HUDEP-2 (cell line): ENCODE measurements at regions not wholly inside any gene's neighbourhood (a gene's known extent, or its start where the extent isn't known, plus 50 kb on each side); places are given as distances from the start of the nearest gene placed in this dataset.
"Not testable (repeated sequence)": the region's sequence is repeated elsewhere in the genome, so short reads cannot be mapped to it uniquely, and the experiment has no call there.

Experiments used
- DNase-seq, 76 experiments: peaks; one replicate each; lab custom pipeline; 2025; ENCODE audit not compliant: unreplicated experiment in 76 of 76; lab: John Stamatoyannopoulos, UW

GRCh38 chr16:13448346-13448745, 471.6 kb upstream of the ERCC4 start:
- DNase-seq, result no peak

- DNase-seq, result peak in 4 of 76 experiments; percentile 3 to 26 (median 6)
These were observed 466.6 kb upstream of the ERCC4 start for GRCh38 chr16:13453325-13453724.

GRCh38 chr16:13453938-13454553, 465.9 kb upstream of the ERCC4 start:
- peak in 17 of 76 experiments; percentile 0 to 25 (median 10) for DNase-seq

- DNase-seq, result no peak
These were observed 456.3 kb upstream of the ERCC4 start for GRCh38 chr16:13463619-13464018.

GRCh38 chr16:13471036-13471435, 448.9 kb upstream of the ERCC4 start:
- no peak for DNase-seq

- no peak for DNase-seq
These were observed 441.0 kb upstream of the ERCC4 start for GRCh38 chr16:13478991-13479390.

- no peak for DNase-seq
These were observed 440.4 kb upstream of the ERCC4 start for GRCh38 chr16:13479549-13479948.

GRCh38 chr16:13480801-13481200, 439.2 kb upstream of the ERCC4 start:
- no peak for DNase-seq

- no peak for DNase-seq
These were observed 436.8 kb upstream of the ERCC4 start for GRCh38 chr16:13483121-13483520.

- not testable (repeated sequence) for DNase-seq
These were observed 430.5 kb upstream of the ERCC4 start for GRCh38 chr16:13489416-13489815.

GRCh38 chr16:13492046-13492445, 427.9 kb upstream of the ERCC4 start:
- DNase-seq, result no peak

DNA sequence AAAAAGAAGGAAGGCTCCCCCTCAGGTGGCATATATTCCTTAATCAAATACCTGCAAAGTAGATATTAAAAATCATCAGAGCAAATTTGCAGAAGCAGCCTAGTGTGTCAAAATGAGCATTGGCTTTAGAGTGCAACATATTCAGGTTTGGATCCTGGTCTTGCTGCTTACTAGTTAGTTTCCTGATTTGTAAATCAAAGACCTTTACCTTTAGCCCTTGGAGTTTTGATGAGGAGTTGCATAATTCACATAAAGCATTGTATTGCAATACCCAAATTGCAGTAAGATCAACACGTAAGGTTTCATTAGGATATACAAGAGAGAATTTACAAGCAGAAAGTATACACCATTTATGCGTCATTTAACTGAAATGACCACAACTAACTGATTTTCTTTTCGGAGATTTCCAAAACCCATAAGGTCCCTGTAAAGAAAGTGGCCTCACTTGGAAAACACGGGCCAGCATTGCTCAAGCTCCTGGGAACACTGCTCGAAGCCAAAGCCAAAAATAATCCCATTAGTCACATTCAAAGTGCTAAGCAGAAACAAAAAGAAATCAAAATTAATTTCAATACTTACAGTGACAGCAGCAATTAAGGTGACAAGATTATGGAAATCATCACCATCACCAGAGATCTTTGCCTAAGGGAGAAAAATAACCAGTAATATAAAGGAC, 415.9 kb upstream of the ERCC4 start:
- DNase-seq, result no peak

DNA sequence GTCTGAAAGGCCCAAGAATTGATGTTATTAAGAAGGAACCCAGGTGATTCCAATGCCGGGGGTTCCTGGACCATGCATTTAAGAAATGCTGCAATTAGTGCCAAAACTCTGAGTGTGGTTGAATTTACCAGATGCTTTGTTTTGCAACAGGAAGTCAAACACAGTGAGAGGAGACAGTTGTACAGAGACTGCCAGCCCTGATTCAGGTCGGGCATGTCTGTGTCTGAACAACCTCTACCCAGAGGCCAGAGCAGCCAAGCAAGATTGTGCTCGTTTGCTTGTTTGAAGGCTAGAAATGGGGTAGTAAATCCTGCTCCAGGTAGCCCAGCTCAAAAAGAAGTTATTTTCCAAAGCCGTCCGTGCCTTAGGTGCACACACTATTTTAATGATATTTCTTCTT, 412.4 kb upstream of the ERCC4 start:
- no peak for DNase-seq

- DNase-seq, result peak in 2 of 76 experiments; percentile 1 to 7
These were observed 409.4 kb upstream of the ERCC4 start for GRCh38 chr16:13510425-13511151.

DNA sequence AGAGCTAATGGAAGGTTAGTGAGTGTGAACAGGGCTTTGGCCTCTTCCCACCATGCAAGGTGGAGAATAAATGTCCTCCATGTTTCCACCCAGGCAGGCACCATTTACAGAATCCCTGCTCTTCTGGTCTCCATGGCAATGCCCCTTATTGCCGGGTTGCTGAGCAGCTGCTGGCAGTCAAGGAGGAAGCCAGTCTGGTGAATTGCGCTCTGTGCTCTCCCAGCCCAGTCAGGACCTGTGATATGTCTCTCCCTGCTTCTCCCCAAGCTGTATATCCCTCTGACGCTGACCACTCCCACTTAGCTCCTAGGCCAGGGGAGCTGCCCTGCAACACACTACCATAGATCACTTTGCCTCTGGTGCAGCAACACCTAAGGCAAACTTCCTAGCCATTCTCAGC, 402.1 kb upstream of the ERCC4 start:
- DNase-seq, result no peak

- peak in 2 of 76 experiments; percentile 1 to 3 for DNase-seq
These were observed 400.1 kb upstream of the ERCC4 start for GRCh38 chr16:13519871-13520270.

DNA sequence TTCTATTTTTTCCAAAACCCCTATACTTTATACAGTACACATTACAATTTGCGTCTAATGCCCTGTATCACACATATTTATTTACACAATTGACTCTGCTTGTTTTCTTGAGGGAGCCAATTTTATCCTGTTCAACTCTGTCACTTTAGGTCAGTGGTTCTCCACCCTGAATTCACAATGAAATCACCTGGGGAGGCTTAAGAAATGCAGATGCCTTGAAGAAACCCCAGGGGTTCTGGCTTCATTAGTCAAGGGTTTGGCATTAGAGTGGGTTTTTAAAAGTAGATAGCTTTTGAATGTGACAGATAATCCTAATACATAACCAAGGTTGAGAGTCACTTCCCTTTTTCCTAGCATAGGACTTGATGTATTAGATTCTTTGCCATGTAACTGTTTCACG, 398.6 kb upstream of the ERCC4 start:
- DNase-seq, result no peak

DNA sequence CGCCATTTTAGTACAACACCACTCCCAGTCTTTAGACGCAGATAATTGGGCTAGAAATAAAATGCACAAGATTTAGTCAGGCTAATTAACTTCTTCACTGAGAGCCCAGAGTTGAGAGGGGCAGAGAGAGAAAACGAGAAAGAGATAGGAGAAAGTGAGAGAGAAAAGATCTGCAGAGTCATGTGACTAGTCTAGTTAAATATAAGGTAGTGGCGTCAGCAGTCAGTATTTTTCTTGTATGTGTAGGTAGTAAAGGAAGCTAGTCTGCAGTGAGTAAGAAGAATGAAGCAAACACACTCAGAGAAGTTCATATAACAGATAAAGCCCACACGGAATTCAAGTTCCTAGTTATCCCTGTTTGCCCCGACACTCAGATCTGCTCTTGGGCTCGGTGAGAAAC, 392.6 kb upstream of the ERCC4 start:
- no peak for DNase-seq

GRCh38 chr16:13528691-13529090, 391.3 kb upstream of the ERCC4 start:
- no peak for DNase-seq

GRCh38 chr16:13529193-13529982, 390.6 kb upstream of the ERCC4 start:
- DNase-seq, result no peak

DNA sequence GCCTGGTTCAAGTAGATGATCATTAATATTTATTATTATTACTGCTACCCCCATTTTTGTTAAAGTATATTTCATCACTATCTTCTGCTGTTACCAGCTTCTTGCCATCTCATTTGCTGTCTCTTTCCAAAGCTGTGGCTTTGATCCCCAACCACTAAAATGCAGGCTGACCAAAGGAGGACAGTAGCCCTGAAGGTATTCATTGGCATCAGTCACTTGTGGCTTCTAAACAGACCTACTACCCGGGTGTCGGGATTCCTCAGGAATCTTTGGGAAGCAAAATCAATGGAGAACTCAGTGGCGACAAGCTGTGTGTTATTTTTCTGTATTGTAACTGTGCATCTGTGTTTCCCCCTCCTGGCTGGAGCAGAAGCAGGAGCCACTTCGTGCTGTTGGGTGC, 379.2 kb upstream of the ERCC4 start:
- no peak for DNase-seq
